ENCODE measurements at regions not wholly inside any gene's neighbourhood (a gene's known extent, or its start where the extent isn't known, plus 50 kb on each side); places are given as distances from the start of the nearest gene placed in this dataset.
"Not testable (repeated sequence)": the region's sequence is repeated elsewhere in the genome, so short reads cannot be mapped to it uniquely, and the experiment has no call there.

- not testable (repeated sequence) for TF ChIP-seq CTCF (IDR thresholded peaks at IDR 0.05 in 2 of 3, conservative IDR thresholded peaks at IDR 0.05 in 1 of 3; ENCODE audit: control insufficient read depth in 2 of 3, extremely low read depth in 1 of 3, insufficient read depth in 1 of 3, low read depth in 3 of 3, low read length in 3 of 3); FOXM1 (IDR thresholded peaks at IDR 0.05; ENCODE audit: low read depth, low read length); CEBPB (IDR thresholded peaks at IDR 0.05; ENCODE audit: borderline replicate concordance in 1 of 2, low read depth in 2 of 2, low read length in 2 of 2); SIX5 (IDR thresholded peaks at IDR 0.05; ENCODE audit: low read depth, low read length, severe bottlenecking); RAD21 (IDR thresholded peaks at IDR 0.05; ENCODE audit: insufficient read depth, low read depth, low read length); JUND (IDR thresholded peaks at IDR 0.05; ENCODE audit: low read depth, low read length)
Measured at GRCh38 chr4:43505823-43506222, 613.3 kb downstream of the GRXCR1 start.

All from GM12878 (cell line).